ENCODE measurements at regions not wholly inside any gene's neighbourhood (a gene's known extent, or its start where the extent isn't known, plus 50 kb on each side); places are given as distances from the start of the nearest gene placed in this dataset.

GRCh38 chr10:53638006-53638405 is 865.4 kb upstream of the MBL2 start:
- no peak for TF ChIP-seq CTCF (IDR thresholded peaks at IDR 0.05; ENCODE audit: low read depth, low read length, missing control alignments)
- no peak for DNase-seq (ENCODE audit: low read depth)
- H3K4me3 ChIP-seq (ENCODE audit: low read depth, low read length), result no peak overlapping the region

GRCh38 chr10:53624722-53625121 is 852.1 kb upstream of the MBL2 start:
- DNase-seq (ENCODE audit: low read depth), result no peak
- no peak overlapping the region for H3K4me3 ChIP-seq (ENCODE audit: low read depth, low read length)
- no peak for TF ChIP-seq CTCF (IDR thresholded peaks at IDR 0.05; ENCODE audit: low read depth, low read length, missing control alignments)

- DNase-seq (ENCODE audit: low read depth), result no peak
- TF ChIP-seq CTCF (IDR thresholded peaks at IDR 0.05; ENCODE audit: low read depth, low read length, missing control alignments), result no peak
- no peak overlapping the region for H3K4me3 ChIP-seq (ENCODE audit: low read depth, low read length)
Measured at GRCh38 chr10:53622201-53622600, 849.6 kb upstream of the MBL2 start.

GRCh38 chr10:53619671-53620070 is 847.1 kb upstream of the MBL2 start:
- TF ChIP-seq CTCF (IDR thresholded peaks at IDR 0.05; ENCODE audit: low read depth, low read length, missing control alignments), result no peak
- no peak overlapping the region for H3K4me3 ChIP-seq (ENCODE audit: low read depth, low read length)
- no peak for DNase-seq (ENCODE audit: low read depth)

GRCh38 chr10:53607691-53608090 is 835.1 kb upstream of the MBL2 start:
- no peak for DNase-seq (ENCODE audit: low read depth)
- no peak for TF ChIP-seq CTCF (IDR thresholded peaks at IDR 0.05; ENCODE audit: low read depth, low read length, missing control alignments)
- H3K4me3 ChIP-seq (ENCODE audit: low read depth, low read length), result no peak overlapping the region

GRCh38 chr10:53606981-53607380 is 834.4 kb upstream of the MBL2 start:
- DNase-seq (ENCODE audit: low read depth), result no peak
- H3K4me3 ChIP-seq (ENCODE audit: low read depth, low read length), result no peak overlapping the region
- TF ChIP-seq CTCF (IDR thresholded peaks at IDR 0.05; ENCODE audit: low read depth, low read length, missing control alignments), result no peak

- DNase-seq (ENCODE audit: low read depth), result no peak
- TF ChIP-seq CTCF (IDR thresholded peaks at IDR 0.05; ENCODE audit: low read depth, low read length, missing control alignments), result peak; percentile 70
- no peak overlapping the region for H3K4me3 ChIP-seq (ENCODE audit: low read depth, low read length)
Measured at GRCh38 chr10:53601260-53601875, 828.8 kb upstream of the MBL2 start.

All from GM12864 (cell line).